OCI-M2 (cell line): ENCODE measurements at regions not wholly inside any gene's neighbourhood (a gene's known extent, or its start where the extent isn't known, plus 50 kb on each side); places are given as distances from the start of the nearest gene placed in this dataset.
"Not testable (repeated sequence)": the region's sequence is repeated elsewhere in the genome, so short reads cannot be mapped to it uniquely, and the experiment has no call there.

ENCODE experiments used
- DNase-seq: peaks from one replicate; lab custom pipeline; 2025; ENCODE audit not compliant: unreplicated experiment; lab: John Stamatoyannopoulos, UW

DNA sequence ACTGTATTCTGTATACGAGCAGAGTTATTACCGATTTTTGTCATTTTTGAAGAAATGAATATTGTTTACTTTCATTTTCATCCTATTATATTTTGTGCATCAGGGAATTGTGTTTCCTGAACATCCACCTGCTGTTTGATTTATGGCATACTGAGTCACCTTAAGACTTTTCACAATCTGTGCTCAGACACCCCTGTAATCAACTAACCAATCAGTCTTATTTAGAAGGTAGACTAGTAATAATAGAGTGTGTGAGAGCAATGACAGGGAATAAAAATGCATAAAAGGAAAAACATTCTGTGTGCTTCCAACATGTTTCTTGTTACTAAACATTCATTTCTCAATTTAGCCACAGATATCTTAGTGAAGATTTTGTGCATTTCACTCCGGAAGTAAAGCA is 1413.6 kb upstream of the ACO1 start:
- no peak for DNase-seq

DNA sequence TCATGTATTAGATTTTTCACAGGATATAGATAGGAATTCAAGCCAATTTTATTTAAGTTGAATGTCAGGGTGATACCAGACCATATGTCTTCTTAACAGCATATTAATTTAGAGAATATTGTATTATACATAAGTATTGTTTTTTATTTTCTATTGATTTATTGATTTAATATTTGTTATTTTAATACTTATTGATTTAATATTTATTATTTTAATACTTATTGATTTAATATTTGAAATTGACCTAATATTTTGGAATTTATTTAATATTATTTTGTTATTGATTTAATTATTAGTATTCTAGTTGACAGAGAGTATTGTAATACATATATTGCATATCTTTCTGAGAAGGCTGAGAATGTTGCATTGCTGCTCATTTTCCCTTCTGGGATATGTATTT is 1411.8 kb upstream of the ACO1 start:
- DNase-seq: no peak

DNA sequence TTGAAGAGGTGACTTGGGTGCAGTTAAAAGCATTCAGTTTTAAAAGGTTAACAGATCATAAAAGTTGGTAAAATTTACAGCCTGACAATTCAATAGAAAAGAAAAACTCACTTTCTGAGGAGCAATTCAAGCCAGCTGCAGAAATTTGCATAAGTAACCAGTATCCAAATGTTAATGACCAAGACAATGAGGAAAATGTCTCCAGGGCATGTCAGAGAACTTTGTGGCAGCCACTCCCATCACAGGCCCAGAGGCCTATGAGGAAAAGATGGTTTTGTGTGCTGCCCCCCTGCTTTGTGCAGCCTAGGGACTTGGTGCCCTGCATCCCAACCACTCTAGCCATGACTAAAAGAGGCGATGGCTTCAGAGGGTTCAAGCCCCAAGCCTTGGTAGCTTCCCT is 1406.5 kb upstream of the ACO1 start:
- no peak for DNase-seq

DNA sequence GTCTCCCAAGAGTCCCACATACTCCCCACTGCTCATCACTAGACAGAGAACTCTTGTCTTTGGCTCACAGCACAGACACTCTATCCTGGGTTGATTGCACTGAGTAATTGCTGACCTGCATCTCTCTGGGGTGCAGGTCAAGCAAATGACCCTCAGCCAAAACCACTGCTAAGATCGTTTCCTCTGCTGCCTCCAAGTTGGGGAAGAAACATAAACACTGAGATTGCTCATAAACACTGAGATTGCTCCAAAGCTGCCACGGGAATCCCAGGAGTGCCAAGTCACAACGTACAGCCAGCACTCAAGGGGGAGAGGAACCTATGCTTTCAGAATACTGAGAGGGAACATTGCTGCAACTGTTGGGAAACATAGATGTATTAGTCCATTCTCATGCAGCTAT is 1402.1 kb upstream of the ACO1 start:
- no peak for DNase-seq

DNA sequence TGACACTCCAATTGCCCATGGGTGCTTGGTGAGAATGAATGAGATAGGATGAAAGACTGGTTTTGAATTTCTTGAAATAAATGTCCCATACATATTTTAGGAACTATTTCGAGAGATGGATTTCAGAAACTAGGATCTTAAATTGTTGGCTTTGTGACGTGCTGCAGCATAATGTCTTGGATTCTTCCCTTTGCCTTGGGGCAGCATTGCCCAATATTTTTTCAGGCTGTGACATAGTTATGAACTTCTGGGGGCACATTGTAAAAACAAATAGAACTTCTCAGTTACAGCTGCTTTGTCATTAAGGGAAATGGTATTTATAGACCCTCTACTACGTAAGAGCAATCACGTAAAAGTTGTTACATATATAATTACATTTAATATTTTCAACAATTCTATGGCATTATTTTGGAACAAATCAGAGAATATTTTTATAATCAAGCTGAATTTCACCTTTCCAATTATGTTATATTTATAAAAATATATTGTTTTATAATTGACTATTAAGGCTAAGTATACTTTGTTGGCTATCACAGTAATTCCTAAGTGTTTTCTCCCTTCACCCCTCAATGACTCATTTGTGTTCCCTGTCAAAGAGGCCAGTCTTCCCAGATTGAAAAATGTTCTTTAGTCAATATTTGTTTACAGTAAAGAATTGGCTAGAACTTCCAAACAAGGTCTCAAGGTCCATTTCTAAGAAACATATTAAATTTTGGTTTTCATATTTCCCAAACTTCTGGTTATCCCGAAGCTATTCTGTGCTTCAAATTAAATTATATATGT is 1388.3 kb upstream of the ACO1 start:
- no peak for DNase-seq

DNA sequence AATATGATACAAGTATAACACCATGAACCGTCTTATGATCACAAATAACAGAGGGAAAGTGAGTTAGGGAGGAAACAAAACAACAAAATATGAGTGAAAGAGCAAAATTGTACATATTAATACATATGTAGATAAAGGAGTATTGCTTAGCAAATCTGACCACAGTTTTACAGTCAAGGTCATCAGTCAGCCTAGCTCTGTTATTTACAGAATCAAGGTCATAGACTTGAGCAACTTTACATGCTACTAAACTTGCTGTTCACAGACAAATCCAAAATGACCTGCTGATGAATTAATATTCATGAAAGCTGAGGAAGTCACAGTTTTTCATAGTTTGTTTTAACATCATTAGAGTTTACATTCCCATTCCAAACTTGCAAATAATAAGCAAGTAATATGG is 1387.7 kb upstream of the ACO1 start:
- DNase-seq: no peak

DNA sequence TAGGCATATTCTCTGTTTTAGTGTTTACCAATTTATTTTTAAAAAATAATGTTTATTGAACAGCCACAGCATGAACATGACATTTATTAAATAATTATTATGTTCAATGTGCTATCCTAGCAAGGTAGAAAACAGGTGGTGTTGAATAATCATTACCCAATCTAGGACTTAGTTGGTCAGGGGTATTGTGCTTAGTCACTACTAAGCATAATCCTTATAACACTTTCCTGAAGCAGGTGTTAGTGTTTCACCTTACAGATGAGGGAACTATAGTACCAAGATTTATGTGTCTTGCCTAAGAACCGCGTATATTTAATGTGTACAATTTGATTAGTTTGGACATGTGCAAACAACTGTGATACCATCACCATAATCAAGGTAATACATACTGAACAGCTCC is 1387.2 kb upstream of the ACO1 start:
- DNase-seq: no peak

DNA sequence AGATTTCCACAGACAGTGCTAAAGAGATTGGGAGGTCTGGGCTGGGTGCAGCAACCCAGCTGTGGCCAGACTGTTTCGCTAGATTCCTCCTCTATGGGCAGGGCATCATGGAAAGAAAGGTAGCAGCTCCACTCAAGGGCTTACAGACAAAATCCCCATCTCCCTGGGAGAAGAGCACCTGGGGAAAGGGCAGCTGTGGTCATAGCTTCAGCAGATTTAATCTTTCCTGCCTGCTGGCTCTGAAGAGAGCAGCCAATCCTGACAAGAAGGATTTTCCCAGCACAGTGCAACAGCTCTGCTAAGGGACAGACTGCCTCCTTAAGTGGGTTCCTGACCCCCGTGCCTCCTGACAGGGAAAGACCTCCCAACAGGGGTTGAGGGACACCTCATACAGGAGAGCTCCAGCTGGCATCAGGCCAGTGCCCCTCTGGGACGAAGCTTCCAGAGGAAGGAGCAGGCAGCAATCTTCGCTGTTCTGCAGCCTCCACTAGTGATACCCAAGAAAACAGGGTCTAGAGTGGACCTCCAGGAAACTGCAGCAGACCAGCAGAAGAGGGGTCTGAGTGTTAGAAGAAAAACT is 1379.3 kb upstream of the ACO1 start:
- no peak for DNase-seq

DNA sequence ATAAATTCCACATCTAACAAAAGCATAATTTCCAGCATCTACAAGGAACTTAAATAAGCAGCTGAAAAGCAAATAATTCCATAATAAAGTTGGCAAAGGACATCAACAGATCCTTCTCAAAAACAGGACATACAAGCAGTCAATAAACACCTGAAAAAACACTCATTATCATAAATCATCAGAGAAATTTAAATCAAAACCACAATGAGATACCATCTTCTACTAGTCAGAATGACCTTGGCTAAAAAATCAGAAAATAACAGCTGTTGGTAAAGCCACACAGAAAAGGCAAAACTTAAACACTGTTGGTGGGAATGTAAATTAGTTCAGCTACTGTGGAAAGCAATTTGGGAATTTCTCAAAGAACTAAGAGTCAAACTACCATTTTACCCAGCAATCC is 1371.1 kb upstream of the ACO1 start:
- no peak for DNase-seq

DNA sequence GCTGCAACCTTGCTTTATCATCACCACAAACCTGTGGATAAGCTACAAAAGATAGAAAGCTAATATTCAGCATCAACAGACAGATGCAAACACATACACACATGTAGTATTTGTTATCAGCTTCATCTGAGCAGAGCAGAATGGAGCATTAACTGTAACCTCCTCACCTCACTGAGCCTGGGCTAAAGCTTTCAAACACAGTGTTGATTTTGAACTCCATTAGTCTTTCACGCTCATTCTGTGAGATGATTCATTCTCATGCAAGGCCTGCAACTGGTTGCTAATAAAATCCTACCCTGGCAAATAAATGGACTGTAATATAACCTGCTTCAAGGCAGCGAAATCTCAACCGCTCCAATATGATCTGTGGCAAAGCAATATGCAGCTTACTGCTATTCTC is 1360.6 kb upstream of the ACO1 start:
- no peak for DNase-seq

DNA sequence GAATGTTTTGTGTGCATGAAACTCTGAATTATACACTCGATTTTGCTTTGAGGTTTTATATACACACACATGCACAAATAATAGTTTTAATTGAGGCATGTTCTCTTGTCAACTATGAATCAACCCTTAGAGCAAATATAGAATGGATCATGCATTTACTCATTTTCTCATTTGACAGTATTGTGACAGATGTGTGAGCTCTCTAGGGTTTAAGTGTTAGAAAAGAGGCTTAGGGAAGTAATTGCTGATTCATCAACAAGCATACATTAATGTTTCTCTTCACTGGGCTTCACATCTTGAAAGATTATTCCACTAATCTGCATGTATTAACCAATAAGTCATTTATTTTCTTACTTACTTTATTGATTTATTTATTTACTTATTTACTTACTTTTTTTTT is 1356.8 kb upstream of the ACO1 start:
- no peak for DNase-seq

DNA sequence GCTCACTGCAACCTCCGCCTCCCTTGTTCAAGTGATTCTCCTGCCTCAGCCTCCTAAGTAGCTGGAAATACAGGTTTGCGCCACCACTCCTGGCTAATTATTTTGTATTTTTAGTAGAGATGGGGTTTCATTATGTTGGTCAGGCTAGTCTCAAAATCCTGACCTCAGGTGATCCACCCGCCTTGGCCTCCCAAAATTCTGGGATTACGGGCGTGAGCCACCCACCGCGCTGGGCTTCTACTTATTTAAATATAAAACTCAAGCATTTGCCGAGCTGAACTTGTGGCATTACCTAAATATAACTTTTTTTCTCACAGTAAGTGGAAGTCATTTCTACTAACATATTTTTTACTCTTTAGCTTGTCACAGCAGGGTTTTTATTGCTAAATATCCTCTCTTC is 1356.3 kb upstream of the ACO1 start:
- DNase-seq: no peak

DNA sequence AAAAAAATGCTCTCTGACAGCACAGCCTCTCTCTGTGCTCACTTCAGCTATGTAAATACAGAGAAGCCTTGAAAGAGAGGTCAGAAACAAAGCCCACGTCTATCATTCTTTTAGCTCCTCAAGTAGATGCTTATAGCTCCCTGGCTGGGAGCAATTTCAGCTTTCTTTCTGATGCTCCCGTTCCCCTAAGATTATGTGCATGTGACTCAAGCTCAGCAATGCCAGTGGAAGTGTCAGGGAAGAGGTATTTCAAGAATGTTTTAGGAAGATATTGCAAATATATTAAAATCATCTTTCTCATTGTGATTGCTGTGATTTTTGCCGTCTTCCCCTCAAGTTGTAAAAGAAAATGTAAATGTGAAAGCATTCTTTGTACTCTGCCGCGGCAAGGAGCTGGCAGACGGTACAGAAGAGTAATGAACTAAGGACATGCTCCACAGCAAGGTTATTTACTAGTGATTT is 1353.7 kb upstream of the ACO1 start:
- DNase-seq: no peak

DNA sequence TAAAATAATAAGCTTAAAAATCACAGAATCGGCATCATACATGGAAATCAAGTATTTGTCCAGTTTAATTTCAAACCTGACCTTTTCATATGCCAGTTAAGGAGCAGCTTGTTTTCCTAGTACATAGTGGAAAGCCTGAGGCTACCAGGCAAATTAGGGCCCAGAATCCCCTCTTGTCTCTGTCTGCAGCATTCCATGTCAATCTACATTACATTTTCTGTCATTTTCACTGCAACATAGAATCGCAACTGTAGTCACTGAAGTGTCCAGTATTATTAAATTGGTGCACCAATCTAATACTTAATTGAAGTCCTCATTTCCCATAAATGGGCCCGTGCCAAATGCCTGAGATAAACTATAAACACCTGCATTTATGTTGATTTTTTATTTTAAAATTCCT is 1352.2 kb upstream of the ACO1 start:
- DNase-seq: no peak

DNA sequence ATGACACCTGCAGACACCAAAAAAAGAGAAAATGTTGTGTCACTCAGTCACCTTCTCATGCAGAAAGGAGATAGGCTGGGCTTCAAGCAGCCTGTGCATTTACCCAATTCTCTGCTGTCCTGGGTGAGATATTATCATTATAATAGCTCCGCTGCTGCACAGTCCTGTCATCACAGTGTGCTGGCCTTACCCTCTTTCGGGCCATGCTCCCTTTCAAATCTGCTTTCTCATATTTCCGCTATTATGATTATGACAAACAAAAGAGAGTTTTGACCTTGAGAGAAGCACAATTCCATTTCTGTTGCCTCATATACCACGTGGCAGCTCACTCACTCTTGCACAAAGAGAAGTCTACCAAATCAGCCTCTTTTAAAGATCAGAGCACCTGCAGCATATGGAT is 1350.1 kb upstream of the ACO1 start:
- DNase-seq: no peak

DNA sequence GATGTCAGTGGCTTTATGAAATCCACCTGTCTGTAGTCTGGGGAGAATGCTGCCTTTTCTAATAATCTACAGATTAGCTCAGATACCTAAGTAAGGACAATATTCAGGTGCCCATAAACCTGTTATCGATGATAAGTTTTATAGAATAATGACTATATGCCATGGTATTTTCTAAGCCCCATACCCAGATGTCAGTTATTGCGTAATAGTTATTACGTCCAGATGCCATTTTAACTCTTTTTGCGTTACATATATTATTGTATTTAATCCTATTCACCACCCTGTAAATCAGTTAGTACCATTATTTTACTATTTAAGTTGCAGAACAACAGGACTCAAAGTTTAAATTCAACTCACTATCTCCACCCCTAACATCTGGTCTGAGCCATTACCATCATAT is 1343.9 kb upstream of the ACO1 start:
- no peak for DNase-seq

DNA sequence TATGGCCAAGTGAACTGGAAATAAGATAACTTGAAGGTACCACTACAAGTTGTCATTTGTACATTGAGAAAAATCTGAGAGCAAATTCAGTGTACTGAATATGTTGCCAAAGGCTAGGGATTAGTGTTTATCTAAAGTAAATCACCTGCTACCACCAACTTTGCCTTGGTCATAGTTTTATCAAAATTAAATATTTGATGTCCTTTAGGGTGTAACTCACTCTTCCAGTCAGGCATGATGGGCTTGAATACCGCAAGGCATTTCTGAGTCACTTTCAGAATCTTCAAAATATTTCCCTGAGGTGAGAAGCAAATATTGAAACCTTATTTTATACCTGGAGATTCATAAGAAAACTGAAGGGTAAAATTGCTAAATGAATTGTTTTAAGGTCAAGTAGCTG is 1338.6 kb upstream of the ACO1 start:
- DNase-seq: no peak

DNA sequence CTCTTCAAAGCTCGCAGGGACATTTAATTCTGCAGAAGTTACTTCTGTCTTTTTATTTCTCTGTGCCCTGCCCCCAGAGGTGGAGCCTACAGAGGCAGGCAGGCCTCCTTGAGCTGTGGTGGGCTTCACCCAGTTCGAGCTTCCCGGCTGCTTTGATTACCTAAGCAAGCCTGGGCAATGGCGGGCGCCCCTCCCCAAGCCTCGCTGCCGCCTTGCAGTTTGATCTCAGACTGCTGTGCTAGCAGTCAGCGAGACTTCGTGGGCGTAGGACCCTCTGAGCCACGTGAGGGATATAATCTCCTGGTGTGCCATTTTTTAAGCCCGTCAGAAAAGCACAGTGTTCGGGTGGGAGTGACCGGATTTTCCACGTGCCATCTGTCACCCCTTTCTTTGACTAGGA is 1322.9 kb upstream of the ACO1 start:
- not testable (repeated sequence) for DNase-seq

DNA sequence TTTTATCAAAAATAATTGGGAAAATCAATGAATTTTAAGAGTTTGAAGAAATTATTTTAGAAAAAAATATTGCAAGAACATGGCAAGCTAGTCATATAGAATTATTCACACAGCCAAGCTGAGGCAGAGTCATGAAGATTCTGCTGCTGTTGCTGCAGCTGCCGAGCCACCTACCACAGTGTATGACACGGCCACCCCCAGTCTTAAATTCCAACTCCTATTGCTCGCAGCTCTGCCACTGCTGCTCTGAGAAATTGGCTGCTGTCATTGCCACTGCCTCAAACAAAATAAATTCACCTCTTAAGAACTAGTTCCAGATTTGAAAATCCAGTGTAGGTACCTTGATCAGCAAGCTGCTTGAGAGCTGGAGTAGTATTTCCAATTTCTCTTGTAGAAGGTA is 1318.8 kb upstream of the ACO1 start:
- no peak for DNase-seq

DNA sequence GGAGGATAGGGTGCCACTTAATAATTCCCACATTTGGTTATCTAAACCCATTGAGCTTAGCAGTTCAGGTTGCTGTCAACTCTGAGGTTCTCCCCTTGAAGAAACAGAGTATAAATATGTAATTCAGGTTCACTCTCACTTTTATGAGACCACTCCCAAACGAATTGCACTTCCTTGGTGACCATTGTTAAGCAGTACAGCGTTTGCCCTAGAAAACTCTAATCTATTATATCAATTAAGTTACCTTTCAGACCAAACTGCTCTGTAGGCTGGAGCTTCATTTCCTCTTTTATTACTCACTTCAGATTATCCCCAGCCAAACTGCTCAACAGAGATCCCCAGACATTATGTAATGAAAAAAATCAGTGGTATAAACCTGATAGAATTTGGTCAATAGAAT is 1317.0 kb upstream of the ACO1 start:
- no peak for DNase-seq

DNA sequence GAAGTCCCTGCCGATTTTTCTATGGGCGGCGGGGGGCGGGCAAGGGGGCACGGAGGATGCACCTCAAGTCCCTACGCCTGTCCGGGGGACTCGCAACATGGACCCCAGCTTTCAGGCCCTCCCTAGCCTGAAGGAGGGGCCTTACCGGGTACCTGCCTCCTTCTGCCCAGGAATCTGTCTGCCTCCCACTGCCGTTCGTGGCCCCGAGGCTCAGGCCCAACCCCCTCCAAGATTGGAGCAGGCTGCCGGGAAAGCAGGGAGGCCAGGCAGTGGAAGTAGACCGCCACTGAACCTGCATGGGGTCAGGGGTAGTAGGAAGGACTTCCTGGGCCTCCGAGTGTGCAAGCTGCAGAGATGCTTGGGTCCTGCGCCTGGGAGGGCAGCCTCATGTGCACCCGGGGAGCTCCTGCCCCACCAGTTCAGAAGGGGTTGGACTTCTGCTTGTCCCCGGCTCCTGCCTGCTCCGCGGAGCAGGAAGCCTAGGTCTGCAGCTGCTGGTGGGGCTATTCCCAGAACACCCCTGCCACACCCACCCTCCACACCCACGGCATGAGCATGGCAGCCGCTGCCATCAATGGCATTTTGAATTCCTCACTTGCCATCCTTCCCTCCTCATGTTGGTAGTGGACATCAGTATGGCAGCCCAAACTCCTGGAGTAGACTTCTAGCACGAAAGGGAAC is 1312.7 kb upstream of the ACO1 start:
- no peak for DNase-seq

DNA sequence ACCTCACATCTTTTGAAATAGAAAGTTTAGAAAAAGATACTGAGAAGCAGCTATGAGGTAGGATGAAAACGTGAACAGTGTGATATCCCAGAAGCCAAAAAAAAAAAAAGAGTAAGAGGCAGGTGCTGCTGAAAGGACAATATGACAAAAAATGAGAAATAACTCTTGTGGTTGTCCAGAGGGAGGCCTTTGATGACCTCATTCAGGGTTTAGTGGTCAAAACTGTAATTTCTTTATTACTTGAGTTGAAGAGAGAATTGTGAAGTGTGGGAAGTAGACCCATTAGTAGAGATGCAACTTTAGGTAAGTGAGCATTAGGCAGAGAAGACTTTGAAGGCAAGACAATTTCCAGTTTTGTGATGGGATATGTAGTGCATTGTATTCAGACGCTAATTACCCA is 1306.3 kb upstream of the ACO1 start:
- DNase-seq: no peak
